ENCODE measurements at regions not wholly inside any gene's neighbourhood (a gene's known extent, or its start where the extent isn't known, plus 50 kb on each side); places are given as distances from the start of the nearest gene placed in this dataset.

GRCh38 chr2:36146765-36147164 is 208.8 kb upstream of the CRIM1 start:
- TF ChIP-seq CTCF (IDR thresholded peaks at IDR 0.05) (no peak), TAF1 (IDR thresholded peaks at IDR 0.05; ENCODE audit: borderline replicate concordance, low read depth, low read length) (no peak), ZBTB33 (IDR thresholded peaks at IDR 0.05; ENCODE audit: borderline replicate concordance, low read depth) (no peak), NRF1 (IDR thresholded peaks at IDR 0.05; ENCODE audit: low read depth, low read length) (no peak), GABPA (IDR thresholded peaks at IDR 0.05; ENCODE audit: low read depth) (no peak), MXI1 (IDR thresholded peaks at IDR 0.05; ENCODE audit: low read depth, low read length) (no peak), SIN3A (IDR thresholded peaks at IDR 0.05; ENCODE audit: borderline replicate concordance, low read depth, low read length) (no peak), MAX (IDR thresholded peaks at IDR 0.05; ENCODE audit: low read depth) (no peak), YY1 (IDR thresholded peaks at IDR 0.05; ENCODE audit: low read depth) (no peak)

Measured in SK-N-SH (cell line).